Endothelial cell of umbilical vein (primary cell): ENCODE measurements at regions not wholly inside any gene's neighbourhood (a gene's known extent, or its start where the extent isn't known, plus 50 kb on each side); places are given as distances from the start of the nearest gene placed in this dataset.

Experiments used
- CTCF ChIP-seq, 2 donors: IDR thresholded peaks; 1 replicate in 1 of 2; 2 replicates in 1 of 2; pipeline ENCODE4 v1.5.1; 2011; ENCODE audit warnings: low read length in 2 of 2, mild to moderate bottlenecking in 2 of 2, moderate library complexity in 2 of 2, control low read depth in 1 of 2, inconsistent platforms in 1 of 2, low read depth in 1 of 2; ENCODE audit not compliant: insufficient read depth in 1 of 2; ENCODE audit errors: extremely low read depth in 1 of 2
- POLR2A ChIP-seq: IDR thresholded peaks from 2 replicates; pipeline ENCODE4 v1.6.1; 2012; ENCODE audit warnings: low read depth, mild to moderate bottlenecking, control low read depth, low read length
- POLR2AphosphoS5 ChIP-seq: IDR thresholded peaks from 2 replicates; pipeline ENCODE4 v1.6.1; 2012; ENCODE audit warnings: low read depth, mild to moderate bottlenecking, control low read depth, low read length, moderate library complexity; ENCODE audit not compliant: insufficient read depth

DNA sequence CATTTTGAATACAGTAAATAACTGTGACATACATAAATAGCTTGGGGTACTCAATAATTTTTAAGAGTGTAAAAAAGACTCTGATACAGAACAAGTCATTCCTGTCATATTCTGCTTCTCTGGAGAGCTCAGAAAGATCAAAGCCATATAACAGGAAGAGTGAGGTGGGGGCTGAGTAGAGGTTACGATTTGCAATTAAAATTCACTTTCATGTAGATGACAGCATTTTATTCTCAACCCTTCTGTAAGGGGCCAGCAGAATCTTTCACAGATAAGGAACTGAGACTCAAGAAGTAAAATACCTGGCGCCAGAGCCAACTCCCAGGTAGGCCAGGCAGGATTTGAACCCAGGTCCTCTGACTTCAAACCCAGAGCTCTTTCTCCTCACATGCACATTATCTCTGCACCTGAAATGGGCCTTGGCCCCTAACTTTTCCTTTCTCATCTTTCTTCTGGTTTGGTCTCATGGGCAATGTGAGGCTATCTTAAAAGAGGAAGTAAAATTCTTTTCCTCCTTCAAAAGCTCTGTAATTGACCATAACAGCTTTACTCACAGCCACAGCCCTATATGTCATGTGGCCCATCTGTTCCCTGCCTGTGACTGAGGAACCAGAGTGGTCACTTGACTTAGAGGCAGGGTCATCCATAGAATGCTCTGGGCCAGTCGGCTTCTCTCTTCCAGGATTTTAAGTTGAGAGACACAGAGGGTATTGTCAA lies 80.9 kb upstream of the SYT6 start:
- TF ChIP-seq CTCF (IDR thresholded peaks at IDR 0.05; ENCODE audit: extremely low read depth in 1 of 2, insufficient read depth in 1 of 2, low read depth in 1 of 2, low read length in 2 of 2), result no peak
- TF ChIP-seq POLR2AphosphoS5, result no peak
- TF ChIP-seq POLR2A, result no peak
